ENCODE measurements at regions not wholly inside any gene's neighbourhood (a gene's known extent, or its start where the extent isn't known, plus 50 kb on each side); places are given as distances from the start of the nearest gene placed in this dataset.

DNA sequence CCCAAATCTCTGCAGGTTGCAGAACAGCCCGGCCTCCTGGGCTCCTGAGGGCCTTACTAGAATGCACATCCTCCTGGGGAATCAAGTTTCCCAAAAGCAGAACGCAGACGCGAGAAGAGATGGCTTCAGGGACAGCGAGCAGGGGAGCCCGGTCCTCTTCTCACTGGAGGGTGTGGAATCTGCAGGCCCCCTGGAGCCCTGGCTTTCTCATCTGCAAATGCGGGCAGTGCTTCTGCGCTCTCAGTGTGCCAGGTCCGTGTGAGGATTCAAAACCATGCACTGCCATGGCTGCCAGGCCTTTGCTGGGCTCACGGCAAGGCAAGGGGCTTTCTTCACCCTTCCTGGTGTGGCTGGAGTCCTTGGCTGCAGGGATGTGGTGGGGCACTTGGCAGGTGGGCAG lies 330.9 kb upstream of the MKI67 start:
- DNase-seq (ENCODE audit: low read depth in 4 of 4, low spot score in 3 of 4): no peak

DNA sequence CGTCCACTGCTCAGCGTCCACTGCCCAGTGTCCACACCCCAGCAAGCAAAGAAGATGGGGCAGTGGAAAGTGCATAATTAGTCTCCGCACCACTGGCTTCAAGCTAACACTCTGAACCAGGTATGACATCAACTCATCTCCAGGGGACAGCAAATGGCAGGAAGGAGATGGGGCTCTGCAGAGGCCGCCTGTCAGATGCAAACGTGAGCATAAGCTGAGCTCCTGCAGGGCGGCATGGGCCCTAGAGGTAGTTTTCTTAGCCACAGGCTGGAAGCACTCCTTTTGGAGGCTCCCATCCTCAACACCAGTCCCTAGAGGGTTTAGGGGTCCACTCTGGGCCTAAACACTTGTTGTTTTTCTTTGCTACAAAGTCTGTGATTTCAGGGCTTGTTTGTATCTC lies 335.8 kb upstream of the MKI67 start:
- DNase-seq (ENCODE audit: low read depth in 4 of 4, low spot score in 3 of 4): no peak

DNA sequence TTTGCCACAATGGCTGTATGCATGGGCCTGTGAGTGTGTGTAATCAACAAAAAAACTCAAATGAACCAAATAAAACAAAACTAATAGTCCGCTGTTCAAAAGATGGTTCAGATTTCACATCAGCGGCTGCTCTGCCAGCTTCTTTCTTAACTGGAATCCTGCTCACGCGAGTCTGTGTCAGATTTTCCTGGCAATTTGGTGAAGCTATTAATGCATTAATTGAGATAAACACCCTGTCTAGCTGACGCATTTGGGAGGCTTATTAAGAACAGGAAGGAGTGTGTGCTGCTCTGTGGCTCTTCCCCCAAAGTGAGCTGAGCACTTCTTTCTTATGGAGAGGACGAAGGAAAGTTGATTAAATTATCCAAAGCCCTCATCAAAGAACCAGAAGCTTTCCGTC lies 336.6 kb upstream of the MKI67 start:
- DNase-seq (ENCODE audit: low read depth in 4 of 4, low spot score in 3 of 4): no peak

DNA sequence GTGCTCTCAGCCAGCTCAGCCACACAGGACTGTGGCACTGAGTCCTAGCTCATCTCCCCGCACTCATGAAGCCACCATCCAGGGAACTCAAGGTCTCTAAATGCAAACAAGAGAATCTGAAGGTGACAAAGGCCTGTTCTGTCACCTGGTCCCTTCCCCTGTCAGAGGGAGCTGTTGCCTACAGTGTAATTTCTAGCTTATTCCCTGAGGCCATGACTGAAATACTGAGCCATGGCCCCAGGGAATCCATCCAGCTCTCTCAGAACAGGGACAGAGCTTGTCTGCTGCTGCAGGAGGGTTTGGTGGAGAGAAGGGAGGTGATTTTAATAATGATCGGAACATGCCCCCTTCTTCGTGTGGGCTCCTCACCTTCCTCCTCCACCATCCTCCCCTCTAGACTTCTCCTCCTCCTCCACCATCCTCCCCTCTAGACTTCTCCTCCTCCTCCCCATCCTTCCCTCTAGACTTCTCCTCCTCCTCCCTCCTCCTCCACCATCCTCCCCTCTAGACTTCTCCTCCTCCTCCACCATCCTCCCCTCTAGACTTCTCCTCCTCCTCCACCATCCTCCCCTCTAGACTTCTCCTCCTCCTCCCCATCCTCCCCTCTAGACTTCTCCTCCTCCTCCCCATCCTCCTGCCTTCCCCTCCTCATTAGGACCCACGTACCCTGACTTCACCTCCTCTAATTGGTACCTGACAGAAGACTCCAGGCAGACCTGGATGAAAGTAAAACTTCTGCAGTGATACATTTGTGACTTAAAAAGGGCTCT lies 338.0 kb upstream of the MKI67 start:
- DNase-seq (ENCODE audit: low read depth in 4 of 4, low spot score in 3 of 4): peak in 1 of 4 donors; percentile 7

DNA sequence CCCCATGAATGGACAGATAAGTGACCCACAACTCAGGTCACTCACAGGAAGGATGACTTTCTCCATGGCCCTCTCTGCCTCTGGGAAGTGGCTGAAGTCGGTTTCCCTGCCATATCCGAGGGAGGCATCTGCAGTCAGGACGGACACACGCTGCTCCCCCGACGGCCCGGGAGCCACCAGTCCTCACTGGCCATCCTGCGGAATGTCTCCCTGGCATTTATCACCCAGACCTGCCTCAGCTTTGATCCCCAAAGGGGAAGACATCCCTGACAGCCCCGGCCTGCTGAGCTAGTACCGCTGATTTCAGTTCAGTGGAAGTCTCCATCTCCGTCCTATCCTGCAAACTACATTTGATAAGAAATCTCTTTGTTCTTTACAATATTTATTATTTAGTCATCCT lies 339.5 kb upstream of the MKI67 start:
- no peak for DNase-seq (ENCODE audit: low read depth in 4 of 4, low spot score in 3 of 4)

DNA sequence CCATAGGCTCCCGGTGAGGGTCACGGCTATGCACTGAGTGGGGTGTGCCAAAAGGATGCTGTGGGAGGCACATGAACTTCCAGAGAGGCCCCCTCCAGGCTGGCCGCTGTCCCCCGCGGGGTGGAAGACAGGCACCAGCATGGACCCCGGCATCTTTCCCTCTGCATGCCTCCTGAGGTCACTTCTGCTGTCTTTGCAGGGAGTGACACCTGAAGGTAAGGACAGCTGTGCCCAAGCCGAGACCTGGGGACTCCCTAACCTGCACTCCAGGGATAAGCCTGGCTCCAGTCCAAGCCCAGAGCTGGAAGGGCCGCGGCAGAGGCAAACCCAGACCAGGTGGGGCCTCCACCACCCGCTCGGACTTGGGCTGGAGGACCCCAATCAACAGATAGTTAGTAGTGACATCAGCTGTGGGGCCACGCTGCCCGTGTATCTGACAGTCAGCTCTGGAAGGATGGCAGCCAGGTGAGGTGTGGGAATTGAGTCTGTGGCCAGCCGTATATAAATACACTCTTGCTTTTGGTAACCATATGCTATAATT lies 340.7 kb upstream of the MKI67 start:
- DNase-seq (ENCODE audit: low read depth in 4 of 4, low spot score in 3 of 4): no peak

DNA sequence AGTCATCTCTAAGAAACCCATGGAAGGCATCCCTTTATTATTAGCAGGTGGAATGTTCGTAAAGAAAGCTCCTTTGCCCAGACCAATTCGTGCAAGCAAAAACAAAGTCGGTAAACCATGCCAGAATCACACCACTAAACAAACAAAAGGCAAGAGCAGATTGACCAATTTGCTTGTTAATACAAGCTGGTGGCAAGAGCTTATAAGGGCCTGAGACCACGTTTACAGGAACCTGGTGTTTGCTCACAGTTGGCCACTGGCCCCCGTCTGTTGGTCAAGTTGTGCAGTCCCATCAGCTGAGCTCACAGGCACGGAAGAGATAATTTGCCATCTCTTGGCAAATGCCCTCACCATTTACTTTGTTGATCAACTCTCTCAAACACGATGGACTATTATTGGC lies 342.2 kb upstream of the MKI67 start:
- no peak for DNase-seq (ENCODE audit: low read depth in 4 of 4, low spot score in 3 of 4)

DNA sequence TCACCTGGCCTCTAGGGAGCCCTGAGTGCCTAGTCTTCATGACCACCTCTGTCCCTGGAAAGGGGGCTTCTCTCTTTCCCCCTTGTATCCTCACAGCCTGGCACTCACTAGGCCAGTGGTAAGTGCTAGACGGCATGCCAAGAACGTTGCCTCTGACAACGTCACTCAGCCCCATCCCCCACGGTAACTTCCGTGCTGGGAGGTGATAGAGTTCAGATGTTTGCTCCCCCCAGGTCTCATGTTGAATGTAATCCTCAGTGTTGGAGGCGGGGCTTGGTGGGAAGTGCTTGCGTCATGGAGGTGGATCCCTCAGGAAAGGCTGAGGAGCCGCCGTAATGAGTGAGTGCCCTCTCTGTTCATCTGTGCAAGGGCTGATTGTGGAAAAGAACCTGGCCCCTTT lies 343.3 kb upstream of the MKI67 start:
- DNase-seq (ENCODE audit: low read depth in 4 of 4, low spot score in 3 of 4): no peak

DNA sequence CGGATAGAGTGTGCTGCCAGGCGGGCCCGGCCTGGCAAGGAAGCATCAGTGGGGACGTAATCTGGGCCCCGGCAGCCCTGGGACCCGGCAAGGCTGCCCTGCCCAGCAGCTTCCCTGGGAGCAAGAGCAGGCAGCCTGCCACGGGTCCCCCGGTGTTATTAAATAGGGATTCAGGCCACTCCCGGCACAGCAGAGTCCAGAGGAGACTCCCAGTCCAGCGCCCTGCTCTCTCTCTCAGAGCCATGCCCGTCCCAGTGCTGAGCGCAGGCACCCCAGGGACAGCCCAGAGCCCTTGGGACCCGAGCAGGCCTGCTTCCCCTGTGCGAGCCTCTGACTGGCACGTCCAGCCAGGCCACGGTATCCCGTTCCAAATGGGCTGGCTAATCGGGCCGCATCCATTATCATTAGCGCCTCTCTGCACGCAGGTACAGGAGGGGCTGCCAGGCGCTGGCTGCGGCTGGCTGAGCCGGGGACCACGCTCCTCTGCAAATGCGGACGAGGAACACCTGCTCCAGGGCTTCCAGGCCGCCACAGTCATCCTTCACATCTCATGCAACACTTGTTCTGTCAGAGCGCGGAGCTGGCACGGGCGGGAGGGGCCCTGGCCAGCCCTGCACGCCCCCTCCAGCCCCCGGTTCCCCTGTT lies 344.2 kb upstream of the MKI67 start:
- DNase-seq (ENCODE audit: low read depth in 4 of 4, low spot score in 3 of 4): no peak

DNA sequence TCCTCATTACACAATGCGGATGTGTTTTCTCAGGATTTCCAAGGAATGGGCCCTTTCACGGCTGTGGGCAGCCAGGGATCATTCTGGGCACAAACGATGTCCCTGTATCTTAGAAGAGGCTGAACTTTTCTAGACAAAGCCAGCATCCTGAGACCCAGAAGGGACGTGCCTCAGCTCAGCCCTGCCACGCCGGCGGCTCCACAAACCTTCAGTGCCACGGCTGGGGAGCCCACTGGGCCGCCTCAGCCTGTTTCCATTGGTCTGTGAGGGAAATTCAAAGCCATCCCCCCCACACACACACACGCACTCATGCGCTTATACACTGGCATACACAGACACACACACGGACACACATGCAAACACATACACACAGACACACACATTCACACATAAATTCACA lies 344.9 kb upstream of the MKI67 start:
- DNase-seq (ENCODE audit: low read depth in 4 of 4, low spot score in 3 of 4): no peak

DNA sequence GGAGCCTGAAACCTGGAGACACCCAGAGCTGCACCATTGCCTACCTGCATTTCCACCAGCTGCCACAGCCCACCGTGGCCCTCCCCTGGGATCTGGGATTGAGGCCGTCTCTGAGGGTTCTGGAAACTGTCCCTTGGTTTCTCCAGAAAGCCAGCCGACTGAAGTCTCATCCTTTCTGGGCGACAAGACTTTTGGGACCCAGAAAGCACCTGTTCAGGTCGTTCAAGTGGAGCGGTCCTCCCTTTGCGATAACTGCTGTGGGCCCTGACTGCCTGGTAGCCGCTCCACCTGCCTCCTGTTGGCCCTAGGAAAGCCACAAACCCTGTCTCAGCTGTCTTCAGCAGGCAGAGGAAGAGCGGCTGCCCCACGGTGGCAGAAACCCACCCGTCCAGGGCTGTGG lies 346.0 kb upstream of the MKI67 start:
- no peak for DNase-seq (ENCODE audit: low read depth in 4 of 4, low spot score in 3 of 4)

DNA sequence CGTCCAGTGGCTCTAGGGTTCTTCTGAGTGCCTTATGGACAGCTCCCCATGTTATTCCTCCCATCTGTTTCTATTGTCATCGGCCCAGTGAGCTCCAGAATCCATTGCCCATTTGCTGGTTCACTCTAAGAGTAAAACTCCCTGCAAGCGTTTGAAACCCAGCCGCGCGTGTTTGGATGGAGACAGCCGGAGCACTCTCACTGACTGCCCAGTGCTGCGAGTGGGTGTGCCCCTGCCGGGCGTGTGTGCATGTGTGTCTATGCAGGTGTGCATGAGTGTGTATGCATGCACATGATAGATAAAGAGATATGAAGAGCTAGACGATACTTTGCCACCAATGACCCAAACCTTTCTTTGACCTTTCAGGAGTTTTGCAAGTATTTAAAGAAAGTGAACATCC lies 347.2 kb upstream of the MKI67 start:
- DNase-seq (ENCODE audit: low read depth in 4 of 4, low spot score in 3 of 4): no peak

DNA sequence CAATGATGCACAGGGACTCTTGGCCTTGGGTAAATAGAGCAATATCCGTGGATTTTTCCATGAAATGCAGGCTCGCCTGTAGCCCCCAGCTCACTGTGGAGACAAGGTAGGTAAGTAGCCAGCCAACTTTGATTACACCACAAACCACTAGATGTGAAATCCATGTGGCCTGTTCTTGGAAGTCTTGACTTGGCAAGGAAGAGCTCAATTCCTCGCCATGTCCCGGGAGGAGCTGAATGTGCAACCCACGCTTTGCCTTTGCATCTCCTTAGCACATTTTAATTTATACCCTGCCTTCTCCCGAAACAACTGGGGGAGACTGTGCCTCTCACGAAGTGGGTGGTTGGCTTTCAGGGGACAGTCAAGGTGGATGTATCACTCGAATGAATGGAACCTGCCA lies 347.7 kb upstream of the MKI67 start:
- DNase-seq (ENCODE audit: low read depth in 4 of 4, low spot score in 3 of 4): no peak

DNA sequence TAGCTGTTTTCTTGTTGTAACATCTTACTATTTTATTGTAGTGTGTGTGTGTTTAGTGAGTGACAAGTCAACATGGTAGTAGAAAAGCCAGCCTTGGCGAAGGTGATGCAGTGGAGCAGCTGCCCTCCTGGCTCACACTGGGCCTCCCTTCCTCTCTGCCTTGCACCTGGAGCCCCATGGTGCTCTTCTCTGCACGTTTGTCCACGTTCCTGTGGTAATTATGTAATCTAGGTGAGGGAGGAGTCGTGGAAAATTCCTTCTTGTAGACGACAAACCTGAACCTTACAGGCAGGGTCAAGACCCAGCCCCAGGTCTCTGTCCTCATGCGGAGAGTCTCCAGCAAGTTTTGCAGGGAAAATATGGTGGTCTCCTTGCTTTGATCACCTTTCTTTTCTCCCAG lies 348.3 kb upstream of the MKI67 start:
- DNase-seq (ENCODE audit: low read depth in 4 of 4, low spot score in 3 of 4): no peak

DNA sequence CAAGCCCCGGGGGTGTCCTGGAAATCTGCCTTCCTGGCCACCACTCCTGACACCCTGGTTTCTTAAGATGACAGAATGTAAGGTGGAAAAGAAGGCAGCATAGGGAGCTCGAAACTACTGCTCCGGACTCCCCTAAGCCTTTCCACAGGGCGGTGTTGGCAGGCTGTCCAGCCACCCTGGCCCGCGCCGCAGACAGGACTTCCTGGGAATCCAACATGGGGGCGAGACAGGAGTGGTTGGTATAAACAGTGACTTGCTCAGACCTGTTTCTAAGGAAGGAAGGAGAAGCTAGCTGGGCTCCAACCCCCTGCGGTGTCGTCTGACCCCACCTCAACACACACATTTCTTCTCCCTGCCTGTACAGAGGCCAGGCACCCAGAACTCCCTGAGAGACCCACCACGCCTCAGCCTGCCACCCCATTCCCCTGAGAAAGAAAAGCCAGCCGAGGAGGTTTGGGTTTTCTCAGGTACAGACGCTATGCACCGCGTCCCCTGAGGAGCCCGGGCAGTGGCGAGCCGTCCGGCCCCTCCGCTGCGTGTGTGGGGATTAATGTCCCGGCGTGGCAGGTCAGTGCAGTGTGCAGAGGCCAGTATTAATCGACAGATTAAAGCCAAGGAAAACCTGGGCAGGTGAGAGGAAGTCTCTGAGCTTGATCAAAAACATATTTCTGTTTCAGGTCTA lies 349.6 kb upstream of the MKI67 start:
- no peak for DNase-seq (ENCODE audit: low read depth in 4 of 4, low spot score in 3 of 4)

DNA sequence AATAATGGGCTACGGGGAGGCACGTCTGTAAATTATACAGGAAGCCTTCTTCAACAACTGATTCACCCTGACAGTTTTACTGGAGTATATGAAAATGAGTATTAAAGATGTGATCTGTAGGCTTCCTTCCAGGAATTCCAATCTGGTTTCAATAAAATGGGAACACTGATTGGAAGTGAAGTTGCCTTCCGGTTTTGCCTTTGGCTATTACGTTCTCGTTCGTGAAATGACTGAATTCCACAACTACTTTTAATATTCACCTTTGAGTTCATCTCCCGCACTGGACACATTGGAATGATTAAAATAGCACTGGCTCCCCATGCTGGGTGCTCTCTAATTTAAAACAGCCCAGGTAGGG lies 350.1 kb upstream of the MKI67 start:
- DNase-seq (ENCODE audit: low read depth in 4 of 4, low spot score in 3 of 4): no peak

DNA sequence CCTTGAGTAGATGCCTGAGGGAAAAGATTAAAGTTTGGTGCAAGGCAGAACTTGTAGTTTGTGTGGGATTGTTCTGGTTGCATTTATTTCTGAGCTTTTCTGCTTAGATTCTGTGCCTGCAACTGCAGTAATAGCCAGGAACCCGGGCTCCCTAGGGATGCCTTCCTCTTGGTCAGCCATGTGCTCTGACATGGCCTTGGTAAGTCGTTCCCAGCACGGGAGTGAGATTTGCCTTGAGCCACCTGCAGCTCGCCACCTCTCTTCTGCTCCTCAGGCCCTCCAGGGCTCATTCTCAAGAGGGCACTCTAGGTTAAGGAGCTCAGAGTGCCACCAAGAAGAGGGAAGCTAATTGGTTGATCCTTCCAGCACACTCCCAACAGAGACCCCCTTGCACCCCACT lies 350.6 kb upstream of the MKI67 start:
- DNase-seq (ENCODE audit: low read depth in 4 of 4, low spot score in 3 of 4): no peak

DNA sequence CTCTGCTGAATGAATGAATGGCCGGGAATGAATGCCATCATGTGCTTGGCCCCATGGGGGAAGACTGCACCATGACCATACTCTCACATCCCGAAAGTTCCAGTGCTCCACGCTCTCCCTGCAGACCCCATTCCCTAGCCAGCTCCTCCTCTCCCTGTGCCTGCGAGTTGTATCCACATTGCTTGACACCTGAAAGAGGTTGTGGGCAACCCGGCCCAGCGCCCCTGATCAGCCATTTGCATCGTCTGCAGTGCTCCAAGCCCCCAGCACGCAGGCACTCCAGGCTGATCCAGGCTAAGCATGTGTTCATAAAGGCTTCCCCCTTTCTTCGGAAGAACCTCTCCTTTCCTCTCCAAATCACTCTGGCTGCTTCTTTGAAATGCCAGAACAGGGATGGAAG lies 354.4 kb upstream of the MKI67 start:
- no peak for DNase-seq (ENCODE audit: low read depth in 4 of 4, low spot score in 3 of 4)

DNA sequence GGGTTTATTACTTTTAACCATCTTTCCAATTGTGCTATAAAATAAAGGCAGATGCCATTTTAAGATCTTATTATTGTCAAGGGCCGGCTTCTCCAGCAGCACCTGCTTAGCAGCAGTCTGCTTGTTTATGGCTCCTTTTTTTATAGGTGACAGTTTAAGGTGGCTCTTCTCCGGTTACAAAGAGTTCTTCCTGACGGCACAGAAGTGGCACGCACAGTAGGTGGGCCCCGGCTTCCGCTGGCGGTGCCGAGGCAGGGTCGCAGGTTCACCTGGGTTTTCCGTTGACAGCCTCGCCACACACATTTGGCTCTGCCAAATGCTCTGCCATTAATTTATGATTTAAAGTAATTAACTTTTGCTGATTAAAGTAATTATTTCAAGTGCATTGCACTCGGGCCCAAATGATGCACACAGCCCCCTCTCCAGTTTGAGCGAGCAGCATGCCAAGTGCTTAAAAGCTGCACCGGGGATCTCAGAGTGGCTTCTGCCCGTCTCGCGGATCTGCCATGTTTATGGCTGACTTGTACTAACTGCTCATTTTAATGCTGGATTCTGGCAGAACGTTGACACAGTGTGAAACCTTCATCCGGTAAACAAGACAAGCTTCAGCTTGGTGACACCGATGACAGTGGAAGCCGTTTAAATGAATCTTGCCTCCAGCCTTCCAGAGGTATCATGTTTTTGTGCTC lies 355.1 kb upstream of the MKI67 start:
- peak in 1 of 4 donors; percentile 22 for DNase-seq (ENCODE audit: low read depth in 4 of 4, low spot score in 3 of 4)

DNA sequence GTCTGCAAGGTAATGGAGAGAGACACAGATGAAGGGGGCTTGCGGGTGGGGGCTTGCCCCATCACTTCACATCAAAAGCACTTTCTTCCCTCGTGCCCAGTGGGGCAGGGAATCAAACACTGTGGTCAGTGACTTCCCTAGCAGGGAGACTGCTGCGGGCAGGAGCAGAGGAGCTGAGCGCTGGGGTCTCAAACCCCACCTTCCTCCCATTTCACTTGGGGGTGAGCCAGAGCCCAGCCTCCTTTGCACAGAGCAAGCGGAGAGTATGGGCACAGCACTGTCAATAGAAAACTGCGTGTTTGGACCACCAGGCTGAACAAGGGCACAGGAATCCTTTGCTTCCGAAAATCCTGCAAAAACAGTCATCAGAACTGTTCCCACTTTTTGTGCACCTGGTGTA lies 355.8 kb upstream of the MKI67 start:
- DNase-seq (ENCODE audit: low read depth in 4 of 4, low spot score in 3 of 4): no peak

DNA sequence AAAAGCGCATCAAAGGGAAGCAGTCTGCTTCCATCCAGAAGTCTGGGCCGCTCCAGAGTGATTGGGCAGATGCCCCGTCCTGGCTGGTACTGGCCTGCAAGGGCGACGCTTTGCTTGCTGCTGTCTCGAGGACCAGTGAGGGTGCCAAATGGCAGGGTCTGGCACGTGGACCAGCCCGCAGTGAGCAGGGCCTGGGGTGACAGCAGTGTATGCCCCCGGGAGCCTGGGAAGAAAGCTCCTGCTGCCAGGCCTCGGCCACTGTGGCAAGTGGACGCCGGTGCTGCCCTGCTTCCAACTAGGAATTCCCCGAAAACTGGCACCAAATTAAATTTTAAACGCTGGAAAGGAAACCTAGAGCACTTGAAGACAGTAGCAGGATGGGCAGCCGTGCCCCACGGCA lies 357.0 kb upstream of the MKI67 start:
- no peak for DNase-seq (ENCODE audit: low read depth in 4 of 4, low spot score in 3 of 4)

Measured in right renal pelvis (tissue), 4 donors.